ENCODE measurements at regions not wholly inside any gene's neighbourhood (a gene's known extent, or its start where the extent isn't known, plus 50 kb on each side); places are given as distances from the start of the nearest gene placed in this dataset.

DNA sequence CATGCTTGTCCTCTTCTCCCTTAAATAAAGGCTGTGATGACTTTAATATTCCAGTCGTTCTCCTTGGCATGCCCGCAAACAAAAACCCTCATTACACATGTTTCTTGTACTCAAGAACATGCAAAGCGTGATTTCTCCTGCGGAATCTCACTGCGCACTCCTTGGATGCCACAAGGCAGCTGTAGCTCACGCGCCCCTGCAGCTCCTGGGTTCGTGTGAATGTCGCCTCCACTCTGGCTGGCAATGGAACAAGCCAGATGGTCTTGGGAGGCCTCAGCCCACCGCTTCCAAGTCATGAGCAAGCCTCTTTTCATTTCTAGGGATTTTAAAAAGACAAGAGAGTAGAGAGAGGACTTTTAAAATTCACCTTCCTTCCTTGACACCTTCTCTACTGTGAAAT lies 403.8 kb downstream of the PCNX1 start:
- H3K27me3 Mint-ChIP-seq = peaks cover 30% of the 10 kb centered on the region
- no peaks in the 10 kb centered on the region for H3K9me3 Mint-ChIP-seq
- no peak for ATAC-seq (ENCODE audit: poor library complexity)
- H3K4me1 Mint-ChIP-seq (ENCODE audit: low read depth) = no peaks in the 10 kb centered on the region
- Histone ChIP-seq H3K36me3 (ENCODE audit: insufficient read depth, low read length) (no peaks in the 10 kb centered on the region), H3K9me3 (ENCODE audit: control insufficient read depth in 1 of 2, insufficient read depth in 1 of 2, low read length in 2 of 2) (no peaks in the 10 kb centered on the region), H3K4me3 (ENCODE audit: low read length) (no peak overlapping the region), H3K27me3 (ENCODE audit: control insufficient read depth in 1 of 2, insufficient read depth in 2 of 2, low read length in 2 of 2) (peaks cover 0 to 14% of the 10 kb centered on the region in 2 experiments), H3K27ac (ENCODE audit: low read depth in 1 of 2, low read length in 2 of 2) (no peak overlapping the region), H3K4me1 (ENCODE audit: insufficient read depth, low read length) (no peaks in the 10 kb centered on the region)
- POLR2A ChIA-PET = no interaction called here
- H3K27ac Mint-ChIP-seq = no peak overlapping the region
- H3K4me3 Mint-ChIP-seq = no peak overlapping the region
- no peaks in the 10 kb centered on the region for H3K36me3 Mint-ChIP-seq (ENCODE audit: low read depth)
- intact Hi-C loops (cut with DNase I, micrococcal nuclease) = loop anchor here in 1 of 2 experiments (10.0 kb wide), 1 partner anchor 1714 kb away; the partner anchor contains the start of gene ZFYVE1
- CTCF ChIA-PET = no interaction called here
- TF ChIP-seq, protein P1, sequence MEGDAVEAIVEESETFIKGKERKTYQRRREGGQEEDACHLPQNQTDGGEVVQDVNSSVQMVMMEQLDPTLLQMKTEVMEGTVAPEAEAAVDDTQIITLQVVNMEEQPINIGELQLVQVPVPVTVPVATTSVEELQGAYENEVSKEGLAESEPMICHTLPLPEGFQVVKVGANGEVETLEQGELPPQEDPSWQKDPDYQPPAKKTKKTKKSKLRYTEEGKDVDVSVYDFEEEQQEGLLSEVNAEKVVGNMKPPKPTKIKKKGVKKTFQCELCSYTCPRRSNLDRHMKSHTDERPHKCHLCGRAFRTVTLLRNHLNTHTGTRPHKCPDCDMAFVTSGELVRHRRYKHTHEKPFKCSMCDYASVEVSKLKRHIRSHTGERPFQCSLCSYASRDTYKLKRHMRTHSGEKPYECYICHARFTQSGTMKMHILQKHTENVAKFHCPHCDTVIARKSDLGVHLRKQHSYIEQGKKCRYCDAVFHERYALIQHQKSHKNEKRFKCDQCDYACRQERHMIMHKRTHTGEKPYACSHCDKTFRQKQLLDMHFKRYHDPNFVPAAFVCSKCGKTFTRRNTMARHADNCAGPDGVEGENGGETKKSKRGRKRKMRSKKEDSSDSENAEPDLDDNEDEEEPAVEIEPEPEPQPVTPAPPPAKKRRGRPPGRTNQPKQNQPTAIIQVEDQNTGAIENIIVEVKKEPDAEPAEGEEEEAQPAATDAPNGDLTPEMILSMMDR (IDR thresholded peaks at IDR 0.05) = no peak
- no peak for DNase-seq

DNA sequence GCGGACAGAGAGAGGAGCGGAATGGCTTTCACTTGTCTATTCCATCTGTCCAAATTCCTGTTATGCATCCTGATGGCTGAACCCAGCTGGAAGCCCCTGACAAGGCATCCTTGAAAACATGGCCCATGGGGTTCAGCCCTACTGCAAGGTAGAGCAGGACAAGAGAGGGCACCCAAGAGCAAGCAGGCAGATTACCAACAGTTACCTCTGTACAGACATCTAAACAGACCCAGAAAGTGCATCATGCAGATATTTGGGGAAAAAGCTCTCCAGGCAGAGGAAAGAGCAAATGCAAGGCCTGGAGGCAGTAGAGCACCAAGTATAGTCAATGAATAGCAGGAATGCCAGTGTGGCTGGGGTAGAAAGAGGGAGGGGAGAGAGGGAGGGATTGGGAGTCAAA lies 407.5 kb downstream of the PCNX1 start:
- no peak for DNase-seq
- Histone ChIP-seq H3K4me3 (ENCODE audit: low read length) (no peak overlapping the region), H3K27me3 (ENCODE audit: control insufficient read depth in 1 of 2, insufficient read depth in 2 of 2, low read length in 2 of 2) (peaks cover 0 to 12% of the 10 kb centered on the region in 2 experiments), H3K36me3 (ENCODE audit: insufficient read depth, low read length) (no peaks in the 10 kb centered on the region), H3K27ac (ENCODE audit: low read depth in 1 of 2, low read length in 2 of 2) (no peak overlapping the region), H3K9me3 (ENCODE audit: control insufficient read depth in 1 of 2, insufficient read depth in 1 of 2, low read length in 2 of 2) (no peaks in the 10 kb centered on the region), H3K4me1 (ENCODE audit: insufficient read depth, low read length) (peaks cover 3% of the 10 kb centered on the region)
- intact Hi-C loops (cut with DNase I, micrococcal nuclease) = loop anchor here in 1 of 2 experiments (5.0 to 10.0 kb wide), 2 partner anchors 712 to 1710 kb away; partner anchors contain the start of genes MED6 and ZFYVE1
- ChIA-PET CTCF (no interaction called here), POLR2A (no interaction called here)
- H3K27me3 Mint-ChIP-seq = peaks cover 11% of the 10 kb centered on the region
- H3K36me3 Mint-ChIP-seq (ENCODE audit: low read depth) = no peaks in the 10 kb centered on the region
- H3K4me3 Mint-ChIP-seq = no peak overlapping the region
- H3K27ac Mint-ChIP-seq = no peak overlapping the region
- TF ChIP-seq, protein P1 (IDR thresholded peaks at IDR 0.05) = no peak
- ATAC-seq (ENCODE audit: poor library complexity) = no peak
- H3K9me3 Mint-ChIP-seq = no peaks in the 10 kb centered on the region
- H3K4me1 Mint-ChIP-seq (ENCODE audit: low read depth) = peaks cover 5% of the 10 kb centered on the region

GRCh38 chr14:71317385-71318096 lies 410.3 kb downstream of the PCNX1 start:
- Histone ChIP-seq H3K36me3 (ENCODE audit: insufficient read depth, low read length) (no peaks in the 10 kb centered on the region), H3K9me3 (ENCODE audit: control insufficient read depth in 1 of 2, insufficient read depth in 1 of 2, low read length in 2 of 2) (no peaks in the 10 kb centered on the region), H3K4me3 (ENCODE audit: low read length) (no peak overlapping the region), H3K27me3 (ENCODE audit: control insufficient read depth in 1 of 2, insufficient read depth in 2 of 2, low read length in 2 of 2) (no peaks in the 10 kb centered on the region), H3K4me1 (ENCODE audit: insufficient read depth, low read length) (peaks cover 16% of the 10 kb centered on the region), H3K27ac (ENCODE audit: low read depth in 1 of 2, low read length in 2 of 2) (no peak overlapping the region)
- H3K4me1 Mint-ChIP-seq (ENCODE audit: low read depth) = peaks cover 22% of the 10 kb centered on the region
- no peaks in the 10 kb centered on the region for H3K9me3 Mint-ChIP-seq
- no peak for DNase-seq
- intact Hi-C loops (cut with DNase I, micrococcal nuclease) = loop anchor here in 1 of 2 experiments (5.0 to 10.0 kb wide), 2 partner anchors 715 to 1707 kb away; partner anchors contain the start of genes MED6 and ZFYVE1
- no peak for ATAC-seq (ENCODE audit: poor library complexity)
- TF ChIP-seq, protein P1 (IDR thresholded peaks at IDR 0.05) = no peak
- H3K27ac Mint-ChIP-seq = no peak overlapping the region
- peaks cover 4% of the 10 kb centered on the region for H3K27me3 Mint-ChIP-seq
- no peaks in the 10 kb centered on the region for H3K36me3 Mint-ChIP-seq (ENCODE audit: low read depth)
- POLR2A ChIA-PET = no interaction called here
- no peak overlapping the region for H3K4me3 Mint-ChIP-seq
- CTCF ChIA-PET = interaction anchor here (1.2 kb wide), 1 partner anchor 86 kb away, joined by 3 read pairs; no protein-coding TSS in a partner anchor
